HG03460 (cell line): ENCODE measurements at regions not wholly inside any gene's neighbourhood (a gene's known extent, or its start where the extent isn't known, plus 50 kb on each side); places are given as distances from the start of the nearest gene placed in this dataset.
"Not testable (repeated sequence)": the region's sequence is repeated elsewhere in the genome, so short reads cannot be mapped to it uniquely, and the experiment has no call there.

ENCODE experiments used
- ATAC-seq: cut with Tn5 transposase; IDR thresholded peaks from one replicate; pipeline ENCODE4 v1.9.1; 2021; ENCODE audit not compliant: unreplicated experiment

DNA sequence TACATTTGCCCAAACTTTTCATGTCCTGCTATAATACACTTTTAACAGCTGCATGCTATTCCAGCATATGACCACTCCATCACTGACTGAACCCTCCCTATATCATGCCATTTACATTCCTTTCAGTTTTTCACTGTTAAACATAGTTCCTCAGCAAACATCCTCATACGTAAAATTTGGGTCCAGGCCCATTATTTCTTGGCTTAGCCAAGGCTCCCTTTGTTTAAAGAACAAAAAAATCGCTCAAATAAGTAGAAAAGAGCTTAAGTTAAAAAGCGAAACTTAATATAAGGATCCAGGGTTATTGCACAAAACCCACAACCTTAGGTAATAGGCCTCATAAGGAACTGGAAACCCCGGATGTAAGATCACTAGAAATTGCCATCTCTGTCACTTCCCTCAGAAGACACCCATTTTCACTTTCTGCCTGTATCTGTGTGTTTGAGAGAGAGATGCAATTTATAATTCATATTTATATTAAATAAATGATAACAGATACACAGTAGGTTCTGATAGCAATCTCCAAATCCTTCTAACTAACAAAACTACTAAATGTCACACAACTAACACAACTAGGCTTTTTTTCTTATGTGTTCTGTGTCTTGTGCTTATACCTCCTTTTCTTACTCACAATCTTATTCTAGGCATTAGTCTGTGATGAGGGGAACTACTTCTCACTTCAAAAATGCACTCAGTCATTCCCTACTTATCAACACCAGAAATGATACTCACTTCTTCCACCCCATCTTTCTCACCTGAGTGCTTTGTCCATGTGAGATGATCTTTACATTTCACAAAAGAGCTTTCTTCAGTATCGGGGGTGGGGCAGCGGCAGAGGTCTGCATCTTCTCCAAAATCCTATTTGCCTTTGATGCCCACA, 59.9 kb upstream of the FAM241A start:
- ATAC-seq, result no peak

DNA sequence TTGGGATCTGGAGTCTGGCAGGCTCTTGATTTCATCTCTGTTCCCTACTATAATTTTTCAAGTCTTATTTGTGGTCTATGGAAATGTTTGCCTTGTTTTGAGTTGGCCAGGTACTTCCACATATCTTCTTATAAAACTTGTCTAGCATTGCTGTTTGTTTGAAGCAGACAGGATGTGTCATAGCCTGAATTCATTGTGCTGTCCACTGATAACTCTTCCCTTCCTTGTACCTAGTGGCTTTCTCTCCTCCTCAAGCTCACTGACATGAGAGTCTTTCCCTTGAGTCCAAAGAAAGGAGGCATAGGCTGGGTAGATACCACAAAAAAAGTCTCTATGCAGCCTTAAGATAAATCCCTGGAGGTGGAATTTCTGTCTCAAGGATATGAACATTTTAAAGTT, 59.2 kb upstream of the FAM241A start:
- no peak for ATAC-seq

DNA sequence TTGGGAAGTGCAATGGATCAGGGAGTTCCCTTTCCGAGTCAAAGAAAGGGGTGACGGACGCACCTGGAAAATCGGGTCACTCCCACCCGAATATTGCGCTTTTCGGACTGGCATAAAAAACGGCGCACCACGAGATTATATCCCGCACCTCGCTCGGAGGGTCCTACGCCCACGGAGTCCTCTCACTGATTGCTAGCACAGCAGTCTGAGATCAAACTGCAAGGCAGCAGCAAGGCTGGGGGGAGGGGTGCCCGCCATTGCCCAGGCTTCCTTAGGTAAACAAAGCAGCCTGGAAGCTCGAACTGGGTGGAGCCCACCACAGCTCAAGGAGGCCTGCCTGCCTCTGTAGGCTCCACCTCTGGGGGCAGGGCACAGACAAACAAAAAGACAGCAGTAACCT, 58.6 kb upstream of the FAM241A start:
- not testable (repeated sequence) for ATAC-seq

DNA sequence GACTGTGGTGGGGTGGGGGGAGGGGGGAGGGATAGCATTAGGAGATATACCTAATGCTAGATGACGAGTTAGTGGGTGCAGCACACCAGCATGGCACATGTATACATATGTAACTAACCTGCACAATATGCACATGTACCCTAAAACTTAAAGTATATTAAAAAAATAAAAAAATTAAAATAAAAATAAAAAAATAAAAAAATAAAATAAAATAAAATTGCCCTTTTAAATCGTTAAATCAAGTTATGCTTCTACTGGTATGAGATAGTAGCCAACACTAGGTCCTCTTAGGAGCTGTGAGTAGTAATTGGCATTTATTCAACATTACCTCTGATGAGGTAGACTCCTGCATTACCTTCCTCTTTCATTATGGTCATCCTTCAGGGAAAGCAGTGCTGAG, 52.9 kb upstream of the FAM241A start:
- ATAC-seq, result not testable (repeated sequence)

DNA sequence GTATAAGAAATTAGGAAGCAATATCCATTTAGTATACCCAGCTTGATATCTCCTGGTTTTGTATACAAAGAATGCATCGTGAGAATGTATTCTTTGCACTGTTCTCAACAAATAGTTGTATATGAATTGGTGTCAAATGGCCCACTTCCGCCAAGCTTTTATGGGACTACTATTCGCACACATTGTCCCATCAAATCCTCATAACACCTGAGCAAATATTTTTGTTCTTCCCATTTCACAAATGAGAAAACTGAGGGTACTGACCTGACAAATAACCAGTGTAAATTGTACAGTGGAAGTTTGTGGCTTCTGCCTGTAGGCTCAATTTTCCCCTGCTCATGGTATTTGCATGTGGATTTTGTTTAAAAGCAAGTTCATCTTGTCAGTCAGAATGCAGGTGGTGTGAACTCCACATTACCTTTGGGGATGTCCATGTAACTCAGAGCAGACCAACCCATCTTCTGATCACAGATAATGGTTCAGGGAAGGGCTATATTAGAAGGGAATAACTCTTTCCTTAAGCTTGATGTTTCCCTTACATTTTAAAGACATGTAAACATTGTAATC, 51.5 kb upstream of the FAM241A start:
- no peak for ATAC-seq

DNA sequence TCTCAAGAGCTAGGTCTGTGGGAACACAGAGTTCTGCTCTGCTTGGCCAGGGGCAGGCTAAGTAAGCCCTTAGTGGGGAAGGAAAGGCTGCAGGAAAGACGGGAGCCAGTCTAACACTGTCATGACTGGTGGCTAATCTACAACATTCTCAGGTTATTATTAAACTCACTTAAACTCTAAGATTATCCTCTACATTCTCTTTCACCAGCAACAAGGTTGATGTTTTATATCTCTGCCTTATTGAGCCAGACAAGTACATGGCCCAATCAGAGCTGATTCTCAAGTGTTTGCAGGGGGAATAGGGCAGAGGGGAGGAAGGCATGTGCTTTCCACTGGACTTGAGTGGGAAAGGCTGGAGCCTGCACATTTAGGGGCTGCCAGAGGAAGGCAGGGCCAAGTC, 50.9 kb upstream of the FAM241A start:
- ATAC-seq, result no peak
